Hepatocyte (in vitro differentiated cells): ENCODE measurements at regions not wholly inside any gene's neighbourhood (a gene's known extent, or its start where the extent isn't known, plus 50 kb on each side); places are given as distances from the start of the nearest gene placed in this dataset.
A peak's percentile ranks its signal among the peaks of the same experiment; 100 is the strongest.

Source experiments
- DNase-seq: peaks from one replicate; pipeline ENCODE4 v3.0.0-alpha.2; 2016; ENCODE audit warnings: low spot score
- H2AFZ ChIP-seq: fragments of 200-600 bp; sonication (generic); 2 replicates; pipeline ENCODE4 v1.6.0; 2016; ENCODE audit warnings: antibody characterized with exemption, mild to moderate bottlenecking
- H3K27ac ChIP-seq: fragments of 200-600 bp; sonication (generic); 2 replicates; pipeline ENCODE4 v1.5.1; 2016; ENCODE audit warnings: mild to moderate bottlenecking
- H3K27me3 ChIP-seq: fragments of 200-600 bp; sonication (generic); 2 replicates; pipeline ENCODE4 v1.6.1; 2016
- H3K36me3 ChIP-seq: fragments of 200-600 bp; sonication (generic); replicated peaks from 2 replicates; pipeline ENCODE4 v1.5.1; 2016; ENCODE audit warnings: low read depth; ENCODE audit not compliant: insufficient read depth
- H3K4me1 ChIP-seq: fragments of 200-600 bp; sonication (generic); 2 replicates; pipeline ENCODE4 v1.5.1; 2016; ENCODE audit warnings: mild to moderate bottlenecking, moderate library complexity; ENCODE audit not compliant: insufficient read depth
- H3K4me2 ChIP-seq: fragments of 200-600 bp; sonication (generic); 2 replicates; pipeline ENCODE4 v1.6.0; 2016
- H3K4me3 ChIP-seq: fragments of 200-600 bp; sonication (generic); 2 replicates; pipeline ENCODE4 v1.5.1; 2016; ENCODE audit warnings: mild to moderate bottlenecking
- H3K79me2 ChIP-seq: fragments of 200-600 bp; sonication (generic); 2 replicates; pipeline ENCODE4 v1.6.0; 2017; ENCODE audit warnings: mild to moderate bottlenecking
- H3K9me2 ChIP-seq: fragments of 200-600 bp; sonication (generic); replicated peaks from 2 replicates; pipeline ENCODE4 v1.6.0; 2017; ENCODE audit warnings: mild to moderate bottlenecking; ENCODE audit not compliant: insufficient read depth
- H3K9me3 ChIP-seq: fragments of 200-600 bp; sonication (generic); 2 replicates; pipeline ENCODE4 v1.5.1; 2016; ENCODE audit warnings: low read depth, mild to moderate bottlenecking
- H4K20me1 ChIP-seq: fragments of 200-600 bp; sonication (generic); 2 replicates; pipeline ENCODE4 v1.6.0; 2016; ENCODE audit warnings: mild to moderate bottlenecking; ENCODE audit not compliant: insufficient read depth, poor library complexity, severe bottlenecking
- EZH2 ChIP-seq: fragments of 200-600 bp; sonication (generic); IDR thresholded peaks from 2 replicates; pipeline ENCODE4 v1.6.1; 2016; ENCODE audit warnings: antibody characterized with exemption, mild to moderate bottlenecking, borderline replicate concordance
- EZH2phosphoT487 ChIP-seq: fragments of 200-600 bp; sonication (generic); IDR thresholded peaks from one replicate; pipeline ENCODE4 v1.6.1; 2018; ENCODE audit warnings: antibody characterized with exemption, mild to moderate bottlenecking, low read depth, moderate library complexity; ENCODE audit not compliant: unreplicated experiment, severe bottlenecking
- WGBS: methylation state at CpG from one replicate; pipeline ENCODE4 v1.1.6; 2016; ENCODE audit warnings: low lambda C conversion rate; ENCODE audit errors: missing lambda C conversion rate; 5-methylcytosine and 5-hydroxymethylcytosine counted together
- TF ChIP-seq, protein P1 (sequence below): fragments of 200-600 bp; sonication (generic); IDR thresholded peaks from 2 replicates; pipeline ENCODE4 v1.5.1; 2016; ENCODE audit warnings: antibody characterized with exemption, mild to moderate bottlenecking; ENCODE audit not compliant: poor library complexity

- no peaks in the 10 kb centered on the region for H3K9me3 ChIP-seq
- no peaks in the 10 kb centered on the region for H3K9me2 ChIP-seq
- no peak overlapping the region for H3K4me2 ChIP-seq
- H2AFZ ChIP-seq = no peak overlapping the region
- H3K27ac ChIP-seq = no peak overlapping the region
- 87% methylated on average over 3 of the region's 3 CpGs for WGBS
- TF ChIP-seq EZH2 (no peak), EZH2phosphoT487 (no peak)
- no peaks in the 10 kb centered on the region for H3K4me1 ChIP-seq
- H3K4me3 ChIP-seq = no peak overlapping the region
- no peaks in the 10 kb centered on the region for H3K36me3 ChIP-seq
- DNase-seq = peak; percentile 47
- no peaks in the 10 kb centered on the region for H4K20me1 ChIP-seq
- H3K27me3 ChIP-seq = no peaks in the 10 kb centered on the region
- no peaks in the 10 kb centered on the region for H3K79me2 ChIP-seq
Observed at GRCh38 chr11:22976146-22976545, 115.9 kb upstream of the CCDC179 start.

GRCh38 chr11:22982903-22983302 is 122.6 kb upstream of the CCDC179 start:
- no peak for TF ChIP-seq EZH2
- TF ChIP-seq, protein P1, sequence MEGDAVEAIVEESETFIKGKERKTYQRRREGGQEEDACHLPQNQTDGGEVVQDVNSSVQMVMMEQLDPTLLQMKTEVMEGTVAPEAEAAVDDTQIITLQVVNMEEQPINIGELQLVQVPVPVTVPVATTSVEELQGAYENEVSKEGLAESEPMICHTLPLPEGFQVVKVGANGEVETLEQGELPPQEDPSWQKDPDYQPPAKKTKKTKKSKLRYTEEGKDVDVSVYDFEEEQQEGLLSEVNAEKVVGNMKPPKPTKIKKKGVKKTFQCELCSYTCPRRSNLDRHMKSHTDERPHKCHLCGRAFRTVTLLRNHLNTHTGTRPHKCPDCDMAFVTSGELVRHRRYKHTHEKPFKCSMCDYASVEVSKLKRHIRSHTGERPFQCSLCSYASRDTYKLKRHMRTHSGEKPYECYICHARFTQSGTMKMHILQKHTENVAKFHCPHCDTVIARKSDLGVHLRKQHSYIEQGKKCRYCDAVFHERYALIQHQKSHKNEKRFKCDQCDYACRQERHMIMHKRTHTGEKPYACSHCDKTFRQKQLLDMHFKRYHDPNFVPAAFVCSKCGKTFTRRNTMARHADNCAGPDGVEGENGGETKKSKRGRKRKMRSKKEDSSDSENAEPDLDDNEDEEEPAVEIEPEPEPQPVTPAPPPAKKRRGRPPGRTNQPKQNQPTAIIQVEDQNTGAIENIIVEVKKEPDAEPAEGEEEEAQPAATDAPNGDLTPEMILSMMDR = no peak
- no peak for TF ChIP-seq EZH2phosphoT487
- H3K27me3 ChIP-seq = no peaks in the 10 kb centered on the region

GRCh38 chr11:22984045-22984444 is 123.8 kb upstream of the CCDC179 start:
- H3K9me2 ChIP-seq = no peaks in the 10 kb centered on the region
- WGBS = 76% methylated on average over 2 of the region's 2 CpGs
- no peaks in the 10 kb centered on the region for H3K4me1 ChIP-seq
- no peak for DNase-seq
- H4K20me1 ChIP-seq = no peaks in the 10 kb centered on the region
- no peaks in the 10 kb centered on the region for H3K36me3 ChIP-seq
- H3K9me3 ChIP-seq = no peaks in the 10 kb centered on the region
- no peaks in the 10 kb centered on the region for H3K79me2 ChIP-seq
- no peak overlapping the region for H3K27ac ChIP-seq
- no peak for TF ChIP-seq EZH2phosphoT487
- TF ChIP-seq, protein P1 = no peak
- H2AFZ ChIP-seq = no peak overlapping the region
- H3K4me3 ChIP-seq = no peak overlapping the region
- H3K27me3 ChIP-seq = no peaks in the 10 kb centered on the region
- H3K4me2 ChIP-seq = no peak overlapping the region

More at GRCh38 chr11:22982903-22983302, 122.6 kb upstream of the CCDC179 start:
- Histone ChIP-seq H3K9me2 (no peaks in the 10 kb centered on the region), H3K4me3 (no peak overlapping the region), H3K9me3 (no peaks in the 10 kb centered on the region), H4K20me1 (no peaks in the 10 kb centered on the region), H3K36me3 (no peaks in the 10 kb centered on the region), H3K79me2 (no peaks in the 10 kb centered on the region), H3K27ac (no peak overlapping the region), H3K4me2 (no peak overlapping the region), H2AFZ (no peak overlapping the region), H3K4me1 (no peaks in the 10 kb centered on the region)
- no peak for DNase-seq
- WGBS = 66% methylated on average over 4 of the region's 4 CpGs

GRCh38 chr11:22989371-22989770 is 129.1 kb upstream of the CCDC179 start:
- Histone ChIP-seq H3K9me3 (no peaks in the 10 kb centered on the region), H3K79me2 (no peaks in the 10 kb centered on the region), H3K36me3 (no peaks in the 10 kb centered on the region), H4K20me1 (no peaks in the 10 kb centered on the region), H3K9me2 (no peaks in the 10 kb centered on the region), H3K4me3 (no peak overlapping the region), H2AFZ (no peak overlapping the region), H3K27me3 (no peaks in the 10 kb centered on the region), H3K4me1 (no peaks in the 10 kb centered on the region), H3K27ac (no peak overlapping the region), H3K4me2 (no peak overlapping the region)
- TF ChIP-seq, protein P1 = no peak
- TF ChIP-seq EZH2phosphoT487 = no peak
- DNase-seq = no peak
- WGBS = 12% methylated on average over 1 of the region's 1 CpG
